ENCODE measurements at regions not wholly inside any gene's neighbourhood (a gene's known extent, or its start where the extent isn't known, plus 50 kb on each side); places are given as distances from the start of the nearest gene placed in this dataset.

- Histone ChIP-seq H3K4me1 (replicated peaks) (no peaks in the 10 kb centered on the region), H3K4me3 (no peak overlapping the region), H3K27ac (no peak overlapping the region), H3K27me3 (replicated peaks; ENCODE audit: insufficient read depth) (no peaks in the 10 kb centered on the region), H3K36me3 (no peaks in the 10 kb centered on the region), H3K9me3 (no peaks in the 10 kb centered on the region)
- DNase-seq (ENCODE audit: low spot score): no peak
- TF ChIP-seq CTCF (IDR thresholded peaks at IDR 0.05) (no peak), POLR2A (IDR thresholded peaks at IDR 0.05) (no peak), POLR2AphosphoS5 (IDR thresholded peaks at IDR 0.05) (no peak)
- 98% methylated on average over 1 of the region's 1 CpG for WGBS
- intact Hi-C loops (cut with DNase I): no loop called here
Measured at GRCh38 chr4:138305050-138305449, 62.9 kb upstream of the SLC7A11 start.

- H3K36me3 ChIP-seq: no peaks in the 10 kb centered on the region
- TF ChIP-seq POLR2AphosphoS5 (IDR thresholded peaks at IDR 0.05) (no peak), POLR2A (IDR thresholded peaks at IDR 0.05) (no peak), CTCF (IDR thresholded peaks at IDR 0.05) (no peak)
- H3K27me3 ChIP-seq (replicated peaks; ENCODE audit: insufficient read depth): no peaks in the 10 kb centered on the region
- DNase-seq (ENCODE audit: low spot score): no peak
- intact Hi-C loops (cut with DNase I): no loop called here
- H3K27ac ChIP-seq: no peak overlapping the region
- WGBS: 54% methylated on average over 2 of the region's 2 CpGs
- no peak overlapping the region for H3K4me3 ChIP-seq
- H3K4me1 ChIP-seq (replicated peaks): no peaks in the 10 kb centered on the region
- H3K9me3 ChIP-seq: no peaks in the 10 kb centered on the region
Measured at GRCh38 chr4:138301536-138301935, 59.4 kb upstream of the SLC7A11 start.

GRCh38 chr4:138300616-138301015 is 58.5 kb upstream of the SLC7A11 start:
- Histone ChIP-seq H3K27me3 (replicated peaks; ENCODE audit: insufficient read depth) (no peaks in the 10 kb centered on the region), H3K4me1 (replicated peaks) (no peaks in the 10 kb centered on the region), H3K4me3 (no peak overlapping the region), H3K27ac (no peak overlapping the region), H3K9me3 (no peaks in the 10 kb centered on the region), H3K36me3 (no peaks in the 10 kb centered on the region)
- intact Hi-C loops (cut with DNase I): no loop called here
- DNase-seq (ENCODE audit: low spot score): no peak
- no peak for TF ChIP-seq POLR2A (IDR thresholded peaks at IDR 0.05)
- no peak for TF ChIP-seq POLR2AphosphoS5 (IDR thresholded peaks at IDR 0.05)
- TF ChIP-seq CTCF (IDR thresholded peaks at IDR 0.05): no peak

GRCh38 chr4:138299881-138300280 is 57.7 kb upstream of the SLC7A11 start:
- intact Hi-C loops (cut with DNase I): no loop called here
- Histone ChIP-seq H3K4me1 (replicated peaks) (no peaks in the 10 kb centered on the region), H3K4me3 (no peak overlapping the region), H3K27me3 (replicated peaks; ENCODE audit: insufficient read depth) (no peaks in the 10 kb centered on the region), H3K27ac (no peak overlapping the region), H3K9me3 (no peaks in the 10 kb centered on the region), H3K36me3 (no peaks in the 10 kb centered on the region)
- TF ChIP-seq POLR2AphosphoS5 (IDR thresholded peaks at IDR 0.05): no peak
- TF ChIP-seq CTCF (IDR thresholded peaks at IDR 0.05): no peak
- TF ChIP-seq POLR2A (IDR thresholded peaks at IDR 0.05): no peak
- WGBS: 95% methylated on average over 5 of the region's 5 CpGs
- DNase-seq (ENCODE audit: low spot score): no peak

- intact Hi-C loops (cut with DNase I): no loop called here
- 97% methylated on average over 1 of the region's 1 CpG for WGBS
- no peaks in the 10 kb centered on the region for H3K9me3 ChIP-seq
Measured at GRCh38 chr4:138298866-138299265, 56.7 kb upstream of the SLC7A11 start.

More at GRCh38 chr4:138298866-138299265, 56.7 kb upstream of the SLC7A11 start:
- Histone ChIP-seq H3K36me3 (no peaks in the 10 kb centered on the region), H3K4me3 (no peak overlapping the region), H3K27ac (no peak overlapping the region), H3K4me1 (replicated peaks) (no peaks in the 10 kb centered on the region), H3K27me3 (replicated peaks; ENCODE audit: insufficient read depth) (no peaks in the 10 kb centered on the region)
- no peak for DNase-seq (ENCODE audit: low spot score)
- TF ChIP-seq CTCF (IDR thresholded peaks at IDR 0.05): no peak
